GM10266 (cell line): ENCODE measurements at regions not wholly inside any gene's neighbourhood (a gene's known extent, or its start where the extent isn't known, plus 50 kb on each side); places are given as distances from the start of the nearest gene placed in this dataset.
"Not testable (repeated sequence)": the region's sequence is repeated elsewhere in the genome, so short reads cannot be mapped to it uniquely, and the experiment has no call there.

ENCODE experiments used
- DNase-seq: peaks from one replicate; pipeline ENCODE4 v3.0.0; 2012; ENCODE audit errors: extremely low spot score
- CTCF ChIP-seq: IDR thresholded peaks from 2 replicates; pipeline ENCODE4 v1.5.1; 2012; ENCODE audit warnings: mild to moderate bottlenecking, low read depth; ENCODE audit not compliant: control insufficient read depth, insufficient read depth; ENCODE audit errors: missing control alignments

- TF ChIP-seq CTCF, result no peak
- DNase-seq, result no peak
Observed at GRCh38 chr3:80970292-80970691, 791.2 kb downstream of the GBE1 start.

- DNase-seq, result no peak
- no peak for TF ChIP-seq CTCF
Observed at GRCh38 chr3:80929576-80929975, 831.9 kb downstream of the GBE1 start.

- TF ChIP-seq CTCF, result no peak
- DNase-seq, result no peak
Observed at GRCh38 chr3:80914854-80915253, 846.6 kb downstream of the GBE1 start.

- no peak for DNase-seq
- no peak for TF ChIP-seq CTCF
Observed at GRCh38 chr3:80898211-80898610, 863.2 kb downstream of the GBE1 start.

- DNase-seq, result not testable (repeated sequence)
Observed at GRCh38 chr3:80897005-80897404, 864.4 kb downstream of the GBE1 start.

- TF ChIP-seq CTCF, result no peak
- DNase-seq, result no peak
Observed at GRCh38 chr3:80890571-80890970, 870.9 kb downstream of the GBE1 start.

- TF ChIP-seq CTCF, result no peak
- DNase-seq, result no peak
Observed at GRCh38 chr3:80889535-80889934, 871.9 kb downstream of the GBE1 start.

- DNase-seq, result no peak
Observed at GRCh38 chr3:80870476-80871041, 890.9 kb downstream of the GBE1 start.

More at GRCh38 chr3:80870476-80871041, 890.9 kb downstream of the GBE1 start:
- TF ChIP-seq CTCF, result no peak
